GM12874 (cell line): ENCODE measurements at regions not wholly inside any gene's neighbourhood (a gene's known extent, or its start where the extent isn't known, plus 50 kb on each side); places are given as distances from the start of the nearest gene placed in this dataset.

ENCODE experiments used
- CTCF ChIP-seq: IDR thresholded peaks from 2 replicates; pipeline ENCODE4 v1.5.1; 2011; ENCODE audit warnings: low read depth, mild to moderate bottlenecking, control low read depth, low read length, moderate library complexity; ENCODE audit not compliant: insufficient read depth

GRCh38 chr2:21754164-21754788 is 630.5 kb downstream of the TDRD15 start:
- TF ChIP-seq CTCF: peak; percentile 22; the same call in 1 of the 2 replicates

GRCh38 chr2:21757805-21758430 is 634.1 kb downstream of the TDRD15 start:
- no peak for TF ChIP-seq CTCF

- TF ChIP-seq CTCF: no peak
Measured at GRCh38 chr2:21759819-21760218, 636.1 kb downstream of the TDRD15 start.

GRCh38 chr2:21761361-21761760 is 637.6 kb downstream of the TDRD15 start:
- no peak for TF ChIP-seq CTCF

GRCh38 chr2:21763501-21763900 is 639.7 kb downstream of the TDRD15 start:
- TF ChIP-seq CTCF: no peak

- TF ChIP-seq CTCF: no peak
Measured at GRCh38 chr2:21770787-21771186, 647.0 kb downstream of the TDRD15 start.

GRCh38 chr2:21772624-21773023 is 648.9 kb downstream of the TDRD15 start:
- no peak for TF ChIP-seq CTCF
